Uterus (tissue), 2 donors: ENCODE measurements at regions not wholly inside any gene's neighbourhood (a gene's known extent, or its start where the extent isn't known, plus 50 kb on each side); places are given as distances from the start of the nearest gene placed in this dataset.

Source experiments
- POLR2A ChIP-seq, 2 donors: fragments of 450-650 bp; IDR thresholded peaks; one replicate each; pipeline ENCODE4 v1.6.1; 2016; ENCODE audit warnings: antibody characterized with exemption in 2 of 2, mild to moderate bottlenecking in 1 of 2, moderate library complexity in 1 of 2
- TF ChIP-seq, protein P1 (sequence below), 4 experiments: fragments of 200-600 bp in 2 of 4; fragments of 450-650 bp in 2 of 4; sonication (generic) in 2 of 4; IDR thresholded peaks; one replicate each; pipeline ENCODE4 v1.5.1; 2016 to 2019; ENCODE audit warnings: antibody characterized with exemption in 4 of 4, mild to moderate bottlenecking in 2 of 4, moderate library complexity in 1 of 4

DNA sequence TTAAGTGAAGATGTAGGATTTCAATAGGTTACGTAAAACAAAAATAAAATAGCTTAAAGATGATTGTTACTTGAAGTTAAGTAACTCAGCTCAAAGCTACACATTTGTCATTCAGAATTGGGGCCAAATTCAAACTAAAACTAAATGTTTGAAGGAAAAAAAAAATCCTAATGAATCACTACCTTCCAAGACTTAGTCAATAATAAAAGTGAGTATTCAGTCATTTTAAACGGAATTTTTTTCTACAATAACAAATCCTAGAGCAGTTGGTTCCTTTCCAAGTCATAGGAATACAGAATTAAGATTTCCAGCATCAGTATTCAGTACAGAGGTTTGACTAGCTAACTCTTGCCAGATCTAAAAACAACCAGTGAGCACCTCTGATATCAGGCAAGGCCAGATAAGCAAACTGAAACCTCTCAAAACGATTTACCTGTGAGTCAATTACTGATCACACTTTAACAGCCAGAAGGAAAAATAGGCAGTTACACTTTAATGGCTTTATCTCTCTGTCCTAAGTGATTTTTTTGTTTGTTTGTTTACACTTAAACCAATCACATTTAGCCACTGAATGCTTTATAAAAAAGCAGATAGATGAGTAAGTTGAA, 669.8 kb upstream of the ANKRD30A start:
- TF ChIP-seq, protein P1, sequence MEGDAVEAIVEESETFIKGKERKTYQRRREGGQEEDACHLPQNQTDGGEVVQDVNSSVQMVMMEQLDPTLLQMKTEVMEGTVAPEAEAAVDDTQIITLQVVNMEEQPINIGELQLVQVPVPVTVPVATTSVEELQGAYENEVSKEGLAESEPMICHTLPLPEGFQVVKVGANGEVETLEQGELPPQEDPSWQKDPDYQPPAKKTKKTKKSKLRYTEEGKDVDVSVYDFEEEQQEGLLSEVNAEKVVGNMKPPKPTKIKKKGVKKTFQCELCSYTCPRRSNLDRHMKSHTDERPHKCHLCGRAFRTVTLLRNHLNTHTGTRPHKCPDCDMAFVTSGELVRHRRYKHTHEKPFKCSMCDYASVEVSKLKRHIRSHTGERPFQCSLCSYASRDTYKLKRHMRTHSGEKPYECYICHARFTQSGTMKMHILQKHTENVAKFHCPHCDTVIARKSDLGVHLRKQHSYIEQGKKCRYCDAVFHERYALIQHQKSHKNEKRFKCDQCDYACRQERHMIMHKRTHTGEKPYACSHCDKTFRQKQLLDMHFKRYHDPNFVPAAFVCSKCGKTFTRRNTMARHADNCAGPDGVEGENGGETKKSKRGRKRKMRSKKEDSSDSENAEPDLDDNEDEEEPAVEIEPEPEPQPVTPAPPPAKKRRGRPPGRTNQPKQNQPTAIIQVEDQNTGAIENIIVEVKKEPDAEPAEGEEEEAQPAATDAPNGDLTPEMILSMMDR (IDR thresholded peaks at IDR 0.05), result no peak
- TF ChIP-seq POLR2A (IDR thresholded peaks at IDR 0.05), result no peak
